Bronchial epithelial cell (primary cell): ENCODE measurements at regions not wholly inside any gene's neighbourhood (a gene's known extent, or its start where the extent isn't known, plus 50 kb on each side); places are given as distances from the start of the nearest gene placed in this dataset.

Source experiments
- DNase-seq: peaks from one replicate; pipeline ENCODE4 v3.0.0-alpha.2; 2010; ENCODE audit warnings: low read depth
- FAIRE-seq: peaks from 2 replicates; lab custom pipeline; 2011; peaks lifted over from hg19 to GRCh38; lab: Jason Lieb, UNC
- H3K27me3 ChIP-seq: 2 replicates; pipeline ENCODE4 v1.5.1; 2011; ENCODE audit warnings: low read length; ENCODE audit not compliant: control insufficient read depth, insufficient read depth
- H3K36me3 ChIP-seq: 2 replicates; pipeline ENCODE4 v1.5.1; 2011; ENCODE audit warnings: low read length; ENCODE audit not compliant: control insufficient read depth, insufficient read depth
- H3K4me3 ChIP-seq: 2 replicates; pipeline ENCODE4 v1.5.1; 2011; ENCODE audit warnings: mild to moderate bottlenecking, low read depth, low read length, control low read depth
- TF ChIP-seq, protein P1 (sequence below): IDR thresholded peaks from 2 replicates; pipeline ENCODE4 v1.5.1; 2011; ENCODE audit warnings: mild to moderate bottlenecking, moderate library complexity, low read length, control low read depth, inconsistent platforms; ENCODE audit not compliant: insufficient read depth, severe bottlenecking

DNA sequence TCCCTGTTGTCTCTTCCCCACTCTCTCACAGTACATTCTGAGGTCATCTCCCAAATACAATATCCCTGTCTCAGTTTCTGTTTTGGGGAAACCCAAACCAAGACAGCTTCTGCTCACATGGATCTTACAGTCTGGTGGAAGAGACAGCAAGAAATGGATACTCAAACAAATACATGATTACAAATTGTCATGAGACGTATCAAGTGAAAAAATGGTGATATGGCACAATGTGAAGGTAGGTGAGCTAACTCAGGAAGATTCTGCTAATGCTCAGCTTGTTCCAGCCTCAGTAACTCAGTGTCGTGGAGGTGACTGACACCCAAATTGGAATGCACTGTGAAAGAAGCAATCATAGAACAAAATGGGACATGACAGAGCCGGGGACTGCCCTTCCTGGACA, 68.3 kb downstream of the CHST1 start:
- DNase-seq (no peak), FAIRE-seq (no peak)
- H3K36me3 ChIP-seq, result no peaks in the 10 kb centered on the region
- no peak overlapping the region for H3K4me3 ChIP-seq
- H3K27me3 ChIP-seq, result no peaks in the 10 kb centered on the region
- TF ChIP-seq, protein P1, sequence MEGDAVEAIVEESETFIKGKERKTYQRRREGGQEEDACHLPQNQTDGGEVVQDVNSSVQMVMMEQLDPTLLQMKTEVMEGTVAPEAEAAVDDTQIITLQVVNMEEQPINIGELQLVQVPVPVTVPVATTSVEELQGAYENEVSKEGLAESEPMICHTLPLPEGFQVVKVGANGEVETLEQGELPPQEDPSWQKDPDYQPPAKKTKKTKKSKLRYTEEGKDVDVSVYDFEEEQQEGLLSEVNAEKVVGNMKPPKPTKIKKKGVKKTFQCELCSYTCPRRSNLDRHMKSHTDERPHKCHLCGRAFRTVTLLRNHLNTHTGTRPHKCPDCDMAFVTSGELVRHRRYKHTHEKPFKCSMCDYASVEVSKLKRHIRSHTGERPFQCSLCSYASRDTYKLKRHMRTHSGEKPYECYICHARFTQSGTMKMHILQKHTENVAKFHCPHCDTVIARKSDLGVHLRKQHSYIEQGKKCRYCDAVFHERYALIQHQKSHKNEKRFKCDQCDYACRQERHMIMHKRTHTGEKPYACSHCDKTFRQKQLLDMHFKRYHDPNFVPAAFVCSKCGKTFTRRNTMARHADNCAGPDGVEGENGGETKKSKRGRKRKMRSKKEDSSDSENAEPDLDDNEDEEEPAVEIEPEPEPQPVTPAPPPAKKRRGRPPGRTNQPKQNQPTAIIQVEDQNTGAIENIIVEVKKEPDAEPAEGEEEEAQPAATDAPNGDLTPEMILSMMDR, result no peak

DNA sequence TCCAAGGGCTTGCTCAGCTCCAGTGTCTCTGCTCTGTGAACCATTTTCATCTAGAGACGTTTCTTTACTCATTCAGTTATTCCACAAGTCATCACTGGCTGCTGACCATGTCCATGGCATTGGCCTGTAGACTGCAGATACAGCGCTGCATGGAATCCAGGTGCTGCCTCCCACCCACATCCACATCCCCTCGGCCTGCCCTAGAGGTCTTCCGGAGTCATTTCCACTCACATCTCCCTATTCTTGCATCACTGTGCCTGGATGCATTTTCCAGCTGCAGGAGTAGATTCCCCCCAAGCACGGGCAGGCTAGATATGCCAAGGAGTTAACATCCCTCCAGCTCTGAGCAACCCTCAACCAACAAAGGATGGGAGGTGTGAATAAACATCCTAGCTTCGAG, 68.9 kb downstream of the CHST1 start:
- DNase-seq (no peak), FAIRE-seq (no peak)
- H3K27me3 ChIP-seq, result no peaks in the 10 kb centered on the region
- no peak overlapping the region for H3K4me3 ChIP-seq
- H3K36me3 ChIP-seq, result no peaks in the 10 kb centered on the region
- TF ChIP-seq, protein P1, result no peak

DNA sequence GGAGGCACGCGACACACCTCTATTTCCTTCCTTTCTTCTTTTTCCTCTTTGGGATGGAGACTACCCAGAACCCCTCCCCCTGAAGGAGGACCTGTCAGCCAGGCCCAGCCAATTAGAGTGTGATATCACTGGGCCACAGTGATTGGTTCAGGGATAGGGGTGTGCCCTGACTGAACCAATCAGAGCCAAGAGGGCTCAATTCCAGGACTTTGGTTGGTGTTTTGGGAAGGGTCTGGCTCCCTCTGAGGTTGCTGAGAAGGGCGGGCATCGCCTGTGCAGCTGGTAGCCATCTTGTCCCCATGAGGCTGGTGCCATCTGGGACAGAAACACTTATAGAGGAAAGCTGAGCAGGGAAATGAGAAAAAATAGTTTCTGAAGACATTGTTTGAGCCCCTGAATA, 71.4 kb downstream of the CHST1 start:
- TF ChIP-seq, protein P1, result no peak
- DNase-seq, result no peak
- FAIRE-seq, result no peak
- Histone ChIP-seq H3K4me3 (no peak overlapping the region), H3K36me3 (no peaks in the 10 kb centered on the region), H3K27me3 (no peaks in the 10 kb centered on the region)

DNA sequence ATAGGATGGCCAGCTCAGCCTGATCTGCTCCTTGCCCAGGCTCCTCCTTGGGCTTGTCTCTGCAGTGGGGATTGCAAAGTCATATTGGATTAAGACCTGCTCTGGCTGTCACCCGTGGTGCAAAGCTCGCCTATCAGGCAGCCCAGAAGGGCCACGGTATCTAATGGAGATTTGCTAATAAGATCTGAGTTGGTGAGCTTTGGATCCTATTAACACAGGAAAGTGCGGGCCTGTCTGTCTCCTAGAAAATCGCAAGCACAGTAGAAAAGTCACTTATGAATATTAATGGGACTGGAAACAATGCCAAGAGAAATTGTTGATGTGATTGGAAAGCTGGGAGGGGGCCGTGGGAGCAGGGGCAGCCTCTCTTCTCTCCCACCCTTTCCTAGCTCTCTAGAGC, 72.8 kb downstream of the CHST1 start:
- TF ChIP-seq, protein P1, result no peak
- no peaks in the 10 kb centered on the region for H3K27me3 ChIP-seq
- no peak overlapping the region for H3K4me3 ChIP-seq
- no peak for FAIRE-seq
- no peak for DNase-seq
- H3K36me3 ChIP-seq, result no peaks in the 10 kb centered on the region

DNA sequence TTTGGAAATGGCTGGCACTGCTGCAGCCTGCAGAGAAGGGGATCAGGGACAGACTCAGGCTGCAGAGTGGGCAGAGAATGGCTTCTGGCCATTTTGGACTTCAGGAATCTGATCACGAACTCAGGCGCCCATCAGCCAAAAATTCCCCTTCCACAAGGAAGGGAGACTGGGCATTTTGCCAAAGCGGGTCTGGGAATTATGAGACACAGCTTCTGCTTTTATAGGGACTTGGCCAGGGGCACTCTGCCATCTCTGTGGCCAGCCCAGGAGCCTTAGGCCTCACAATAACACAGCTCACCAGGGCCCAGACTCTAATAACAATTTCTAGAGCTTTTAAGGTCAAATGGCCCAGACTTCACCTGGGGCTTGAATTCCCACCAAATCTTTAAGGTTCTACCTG, 74.7 kb downstream of the CHST1 start:
- TF ChIP-seq, protein P1, result no peak
- DNase-seq, result no peak
- Histone ChIP-seq H3K36me3 (no peaks in the 10 kb centered on the region), H3K4me3 (no peak overlapping the region), H3K27me3 (no peaks in the 10 kb centered on the region)
- FAIRE-seq, result no peak

DNA sequence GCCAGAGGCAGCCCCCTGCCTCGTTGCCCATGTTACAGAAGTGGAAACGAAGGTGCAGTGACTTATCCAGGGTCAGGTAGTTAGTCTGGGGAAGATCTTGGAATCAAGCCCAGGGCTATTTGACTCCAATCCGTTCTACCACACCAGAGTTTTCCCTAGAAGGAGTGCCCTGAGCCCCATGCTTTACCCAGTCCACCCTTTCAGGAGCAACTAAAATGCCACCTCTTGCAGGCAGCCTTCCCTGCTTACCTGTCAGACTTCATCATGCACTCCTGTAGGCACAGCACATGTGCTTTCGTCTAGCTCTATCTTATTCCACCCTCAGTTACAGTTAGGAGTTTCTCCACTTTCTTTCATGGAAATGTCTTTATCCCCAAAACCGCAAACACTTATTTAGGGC, 80.2 kb downstream of the CHST1 start:
- TF ChIP-seq, protein P1, result no peak
- DNase-seq, result no peak
- no peak for FAIRE-seq
- H3K27me3 ChIP-seq, result no peaks in the 10 kb centered on the region
- H3K36me3 ChIP-seq, result no peaks in the 10 kb centered on the region
- H3K4me3 ChIP-seq, result no peak overlapping the region
